Endothelial cell of umbilical vein (primary cell): ENCODE measurements at regions not wholly inside any gene's neighbourhood (a gene's known extent, or its start where the extent isn't known, plus 50 kb on each side); places are given as distances from the start of the nearest gene placed in this dataset.
"Not testable (repeated sequence)": the region's sequence is repeated elsewhere in the genome, so short reads cannot be mapped to it uniquely, and the experiment has no call there.

Experiments
- BruUV-seq: library from RNA; stranded (reverse); fragments of 400-500 nt; replicated peaks from 2 replicates; lab custom pipeline; 2021; lab: Mats Ljungman, UMichigan
- CTCF ChIA-PET: fragments of 300-600, 350-600 bp; sonication (Branson Sonifier 250); formaldehyde crosslinking; loops from one replicate; lab custom pipeline; 2021; ENCODE audit warnings: antibody characterized with exemption, inconsistent platforms; lab: Charles Lee
- POLR2A ChIA-PET: fragments of 300-600, 350-600 bp; sonication (Branson Sonifier 250); formaldehyde crosslinking; loops from one replicate; lab custom pipeline; 2021; ENCODE audit warnings: antibody characterized with exemption, inconsistent platforms; lab: Charles Lee
- DNase-seq: peaks from one replicate; pipeline ENCODE4 v3.0.0-alpha.2; 2011; ENCODE audit warnings: low read depth, low spot score
- FAIRE-seq: peaks from 2 replicates; lab custom pipeline; 2011; peaks lifted over from hg19 to GRCh38; lab: Jason Lieb, UNC
- H2AFZ ChIP-seq: 2 replicates; pipeline ENCODE4 v1.6.0; 2012; ENCODE audit warnings: low read depth, low read length, control low read depth, inconsistent platforms
- H3K27ac ChIP-seq: 2 replicates; pipeline ENCODE4 v1.5.1; 2011; ENCODE audit warnings: low read depth, mild to moderate bottlenecking, control low read depth, low read length, moderate library complexity; ENCODE audit not compliant: insufficient read depth
- H3K27me3 ChIP-seq, 2 experiments: 2 replicates each; pipeline versions ENCODE4 v1.6.0 to v1.6.1; 2011; ENCODE audit warnings: low read length in 2 of 2, mixed read lengths in 1 of 2; ENCODE audit not compliant: control insufficient read depth in 2 of 2, insufficient read depth in 2 of 2
- H3K36me3 ChIP-seq, 2 experiments: 2 replicates in 1 of 2; 3 replicates in 1 of 2; pipeline ENCODE4 v1.5.1; 2011; ENCODE audit warnings: low read length in 2 of 2, mild to moderate bottlenecking in 1 of 2, moderate library complexity in 1 of 2; ENCODE audit not compliant: control insufficient read depth in 2 of 2, insufficient read depth in 2 of 2; ENCODE audit errors: extremely low read depth in 1 of 2
- H3K4me1 ChIP-seq: 3 replicates; pipeline ENCODE4 v1.5.1; 2011; ENCODE audit warnings: mild to moderate bottlenecking, low read length; ENCODE audit not compliant: control insufficient read depth, insufficient read depth; ENCODE audit errors: extremely low read depth
- H3K4me2 ChIP-seq: 2 replicates; pipeline ENCODE4 v1.6.1; 2011; ENCODE audit warnings: low read length, control low read depth, mixed read lengths; ENCODE audit not compliant: insufficient read depth
- H3K4me3 ChIP-seq, 3 experiments: fragments of 200-600 bp in 1 of 3; sonication (generic), shearing (Covaris generic) in 1 of 3; replicated peaks in 1 of 3; 2 replicates each; pipeline ENCODE4 v1.5.1; 2011 to 2016; ENCODE audit warnings: control low read depth in 3 of 3, low read length in 3 of 3, mild to moderate bottlenecking in 2 of 3, inconsistent platforms in 1 of 3, low read depth in 1 of 3, moderate library complexity in 1 of 3; ENCODE audit not compliant: insufficient read depth in 1 of 3
- H3K79me2 ChIP-seq: 2 replicates; pipeline ENCODE4 v1.6.0; 2012; ENCODE audit warnings: low read length, inconsistent platforms; ENCODE audit not compliant: control insufficient read depth, insufficient read depth
- H3K9ac ChIP-seq: replicated peaks from 2 replicates; pipeline ENCODE3; 2011; ENCODE audit warnings: low read length, control low read depth; ENCODE audit not compliant: insufficient read depth; ENCODE audit errors: extremely low read depth
- H3K9me1 ChIP-seq: replicated peaks from 3 replicates; pipeline ENCODE4 v1.6.0; 2011; ENCODE audit warnings: mild to moderate bottlenecking, low read length; ENCODE audit not compliant: control insufficient read depth, insufficient read depth; ENCODE audit errors: extremely low read depth
- H3K9me3 ChIP-seq: replicated peaks from 2 replicates; pipeline ENCODE4 v1.5.1; 2012; ENCODE audit warnings: low read length, inconsistent platforms; ENCODE audit not compliant: control insufficient read depth, insufficient read depth
- H4K20me1 ChIP-seq: replicated peaks from 2 replicates; pipeline ENCODE3; 2011; ENCODE audit warnings: mild to moderate bottlenecking, low read length; ENCODE audit not compliant: control insufficient read depth, insufficient read depth; ENCODE audit errors: extremely low read depth
- CTCF ChIP-seq, 2 donors: IDR thresholded peaks; 1 replicate in 1 of 2; 2 replicates in 1 of 2; pipeline ENCODE4 v1.5.1; 2011; ENCODE audit warnings: low read length in 2 of 2, mild to moderate bottlenecking in 2 of 2, moderate library complexity in 2 of 2, control low read depth in 1 of 2, inconsistent platforms in 1 of 2, low read depth in 1 of 2; ENCODE audit not compliant: insufficient read depth in 1 of 2; ENCODE audit errors: extremely low read depth in 1 of 2
- EZH2 ChIP-seq: IDR thresholded peaks from 2 replicates; pipeline ENCODE4 v1.6.1; 2012; ENCODE audit warnings: borderline replicate concordance, low read depth, mild to moderate bottlenecking, moderate library complexity, low read length, inconsistent platforms; ENCODE audit not compliant: severe bottlenecking
- MYC ChIP-seq: IDR thresholded peaks from one replicate; pipeline ENCODE4 v1.6.1; 2011; ENCODE audit warnings: mild to moderate bottlenecking, low read depth, low read length
- POLR2A ChIP-seq: IDR thresholded peaks from 2 replicates; pipeline ENCODE4 v1.6.1; 2012; ENCODE audit warnings: low read depth, mild to moderate bottlenecking, control low read depth, low read length
- dilution Hi-C: fragments of 300-500 bp; cut with MboI; formaldehyde crosslinking; loops from one replicate; pipeline ENCODE4 v1.15.0; 2019; ENCODE audit warnings: low sequenced_read_pairs; ENCODE audit not compliant: extremely low pct_ligation_motif_present
- intact Hi-C: fragments of 100-400 bp; cut with micrococcal nuclease; formaldehyde crosslinking; loops from one replicate; pipeline ENCODE4 v1.10.0; 2022

- Histone ChIP-seq H3K27me3 (no peaks in the 10 kb centered on the region), H3K4me2 (no peak overlapping the region), H3K4me3 (no peak overlapping the region), H2AFZ (no peak overlapping the region), H3K9ac (no peak overlapping the region), H4K20me1 (no peaks in the 10 kb centered on the region), H3K9me3 (peaks cover 2% of the 10 kb centered on the region), H3K4me1 (no peaks in the 10 kb centered on the region), H3K27ac (no peak overlapping the region), H3K9me1 (no peaks in the 10 kb centered on the region), H3K79me2 (no peaks in the 10 kb centered on the region), H3K36me3 (no peaks in the 10 kb centered on the region)
- POLR2A ChIA-PET: no interaction called here
- DNase-seq: no peak
- no TSS peak for BruUV-seq
- dilution Hi-C loops (no loop called here), intact Hi-C loops (no loop called here)
- TF ChIP-seq MYC (no peak), EZH2 (no peak)
- FAIRE-seq: no peak
- CTCF ChIA-PET: no interaction called here
Observed at GRCh38 chr6:62980724-62981123, 230.5 kb upstream of the FKBP1C start.

GRCh38 chr6:62982951-62983350, 228.3 kb upstream of the FKBP1C start:
- no peaks in the 10 kb centered on the region for H3K4me1 ChIP-seq
- ChIA-PET CTCF (no interaction called here), POLR2A (no interaction called here)
- no TSS peak for BruUV-seq
- TF ChIP-seq EZH2 (no peak), POLR2A (no peak), CTCF (IDR thresholded peaks at IDR 0.05; ENCODE audit: extremely low read depth in 1 of 2, insufficient read depth in 1 of 2, low read depth in 1 of 2, low read length in 2 of 2) (no peak)
- no peaks in the 10 kb centered on the region for H3K79me2 ChIP-seq
- intact Hi-C loops: no loop called here
- no peak for DNase-seq
- H3K9me1 ChIP-seq: no peaks in the 10 kb centered on the region
- no peak overlapping the region for H3K4me2 ChIP-seq
- no peaks in the 10 kb centered on the region for H4K20me1 ChIP-seq
- no peak overlapping the region for H3K27ac ChIP-seq
- FAIRE-seq: no peak
- dilution Hi-C loops: no loop called here
- H3K9ac ChIP-seq: no peak overlapping the region
- H3K4me3 ChIP-seq: no peak overlapping the region
- H2AFZ ChIP-seq: no peak overlapping the region
- no peaks in the 10 kb centered on the region for H3K27me3 ChIP-seq
- H3K36me3 ChIP-seq: no peaks in the 10 kb centered on the region
- H3K9me3 ChIP-seq: peaks cover 2% of the 10 kb centered on the region

GRCh38 chr6:62991696-62992095, 219.6 kb upstream of the FKBP1C start:
- BruUV-seq, intact Hi-C loops, H3K9me3 ChIP-seq, H3K9me1 ChIP-seq, FAIRE-seq, dilution Hi-C loops, H4K20me1 ChIP-seq, H3K27me3 ChIP-seq, H3K4me3 ChIP-seq, DNase-seq, POLR2A ChIA-PET, CTCF ChIA-PET, H3K4me2 ChIP-seq, H3K36me3 ChIP-seq, H3K9ac ChIP-seq, H3K4me1 ChIP-seq, H3K79me2 ChIP-seq, H3K27ac ChIP-seq, H2AFZ ChIP-seq: not testable (repeated sequence)
